Liver (tissue), 8 donors: ENCODE measurements at regions not wholly inside any gene's neighbourhood (a gene's known extent, or its start where the extent isn't known, plus 50 kb on each side); places are given as distances from the start of the nearest gene placed in this dataset.

Source experiments
- DNase-seq: peaks from one replicate; pipeline ENCODE4 v3.0.0-alpha.2; 2017; ENCODE audit warnings: low spot score
- H3K27ac ChIP-seq, 2 donors: one replicate each; pipeline ENCODE4 v1.7.0; 2013; ENCODE audit warnings: inconsistent platforms in 2 of 2, low read length in 2 of 2, control low read depth in 1 of 2, low read depth in 1 of 2, mild to moderate bottlenecking in 1 of 2
- H3K27me3 ChIP-seq, 4 donors: one replicate each; pipeline versions ENCODE4 v1.6.1 to v1.7.0; 2013; ENCODE audit warnings: low read length in 3 of 4, inconsistent platforms in 1 of 4, mild to moderate bottlenecking in 1 of 4, moderate library complexity in 1 of 4; ENCODE audit not compliant: control insufficient read depth in 4 of 4, insufficient read depth in 4 of 4
- H3K36me3 ChIP-seq, 4 donors: one replicate each; pipeline versions ENCODE4 v1.6.1 to v1.7.0; 2013; ENCODE audit warnings: low read length in 3 of 4, mild to moderate bottlenecking in 3 of 4, low read depth in 1 of 4, moderate library complexity in 1 of 4; ENCODE audit not compliant: control insufficient read depth in 4 of 4, insufficient read depth in 3 of 4
- H3K4me1 ChIP-seq, 4 donors: one replicate each; pipeline versions ENCODE4 v1.6.1 to v1.7.0; 2013; ENCODE audit warnings: low read length in 3 of 4, mild to moderate bottlenecking in 3 of 4, moderate library complexity in 1 of 4; ENCODE audit not compliant: control insufficient read depth in 4 of 4, insufficient read depth in 4 of 4
- H3K4me3 ChIP-seq, 3 donors: one replicate each; pipeline versions ENCODE4 v1.6.1 to v1.7.0; 2013; ENCODE audit warnings: low read length in 3 of 3, control low read depth in 1 of 3, low read depth in 1 of 3, mild to moderate bottlenecking in 1 of 3
- H3K9ac ChIP-seq, 2 donors: one replicate each; pipeline ENCODE4 v1.7.0; 2013; ENCODE audit warnings: low read length in 2 of 2, mild to moderate bottlenecking in 2 of 2, moderate library complexity in 2 of 2, control low read depth in 1 of 2, low read depth in 1 of 2
- H3K9me3 ChIP-seq, 4 donors: one replicate each; pipeline versions ENCODE4 v1.6.1 to v1.7.0; 2013; ENCODE audit warnings: low read length in 3 of 4; ENCODE audit not compliant: control insufficient read depth in 4 of 4
- ATF3 ChIP-seq: IDR thresholded peaks from 2 replicates; pipeline ENCODE4 v1.6.1; 2016; ENCODE audit warnings: antibody characterized with exemption
- CTCF ChIP-seq: fragments of 150-350 bp; IDR thresholded peaks from 2 replicates; pipeline ENCODE4 v1.5.1; 2017; ENCODE audit warnings: improper control_type of control experiment, low read depth, low read length; ENCODE audit not compliant: missing input control
- EGR1 ChIP-seq, 2 donors: IDR thresholded peaks; 2 replicates each; pipeline ENCODE4 v1.6.1; 2016 to 2018; ENCODE audit warnings: antibody characterized with exemption in 2 of 2, low read depth in 2 of 2
- FOXA1 ChIP-seq: IDR thresholded peaks from 2 replicates; pipeline ENCODE4 v1.6.1; 2016; ENCODE audit warnings: antibody characterized with exemption
- FOXA2 ChIP-seq: IDR thresholded peaks from 2 replicates; pipeline ENCODE4 v1.6.1; 2016; ENCODE audit warnings: antibody characterized with exemption
- GABPA ChIP-seq, 2 donors: IDR thresholded peaks in 1 of 2; conservative IDR thresholded peaks in 1 of 2; 2 replicates each; pipeline ENCODE4 v1.6.1; 2016; ENCODE audit warnings: antibody characterized with exemption in 2 of 2, mild to moderate bottlenecking in 1 of 2, moderate library complexity in 1 of 2
- HNF4A ChIP-seq, 2 donors: conservative IDR thresholded peaks; 2 replicates each; pipeline ENCODE4 v1.6.1; 2016; ENCODE audit warnings: antibody characterized with exemption in 2 of 2, mild to moderate bottlenecking in 2 of 2
- HNF4G ChIP-seq: IDR thresholded peaks from 2 replicates; pipeline ENCODE4 v1.6.1; 2016; ENCODE audit warnings: antibody characterized with exemption
- JUND ChIP-seq, 2 donors: IDR thresholded peaks; 2 replicates each; pipeline ENCODE4 v1.6.1; 2016; ENCODE audit warnings: antibody characterized with exemption in 2 of 2
- MAX ChIP-seq: IDR thresholded peaks from 2 replicates; pipeline ENCODE4 v1.6.1; 2016; ENCODE audit warnings: antibody characterized with exemption
- NR2F2 ChIP-seq: IDR thresholded peaks from 2 replicates; pipeline ENCODE4 v1.6.1; 2016; ENCODE audit warnings: antibody characterized with exemption
- RAD21 ChIP-seq, 2 donors: IDR thresholded peaks; 2 replicates each; pipeline ENCODE4 v1.6.1; 2016; ENCODE audit warnings: antibody characterized with exemption in 2 of 2, mild to moderate bottlenecking in 2 of 2
- REST ChIP-seq: IDR thresholded peaks from 2 replicates; pipeline ENCODE4 v1.6.1; 2016; ENCODE audit warnings: antibody characterized with exemption, mild to moderate bottlenecking
- RXRA ChIP-seq, 2 donors: IDR thresholded peaks; 2 replicates each; pipeline ENCODE4 v1.6.1; 2017 to 2018; ENCODE audit warnings: antibody characterized with exemption in 2 of 2, mild to moderate bottlenecking in 1 of 2
- SP1 ChIP-seq: IDR thresholded peaks from 2 replicates; pipeline ENCODE4 v1.6.1; 2018; ENCODE audit warnings: antibody characterized with exemption, mild to moderate bottlenecking
- TAF1 ChIP-seq: conservative IDR thresholded peaks from 2 replicates; pipeline ENCODE4 v1.6.1; 2016; ENCODE audit warnings: antibody characterized with exemption, mild to moderate bottlenecking
- YY1 ChIP-seq: IDR thresholded peaks from 2 replicates; pipeline ENCODE4 v1.6.1; 2016; ENCODE audit warnings: antibody characterized with exemption, mild to moderate bottlenecking
- ZBTB33 ChIP-seq: IDR thresholded peaks from 2 replicates; pipeline ENCODE4 v1.6.1; 2016; ENCODE audit warnings: antibody characterized with exemption
- WGBS: extraction: QIAGEN DNeasy Blood & Tissue Kit; methylation state at CpG from one replicate; pipeline ENCODE4 v1.1.7; 2013; 5-methylcytosine and 5-hydroxymethylcytosine counted together
- donor health status: healthy.
- donor health status: healthy.
- donor health status: healthy.
- donor health status: healthy.
- donor health status: healthy.

GRCh38 chr12:107248187-107248586 lies 154.8 kb upstream of the CRY1 start:
- no peak overlapping the region for H3K4me3 ChIP-seq
- no peaks in the 10 kb centered on the region for H3K27me3 ChIP-seq
- no peak overlapping the region for H3K27ac ChIP-seq
- H3K9ac ChIP-seq = no peak overlapping the region
- no peaks in the 10 kb centered on the region for H3K36me3 ChIP-seq
- no peak for DNase-seq
- H3K4me1 ChIP-seq = no peaks in the 10 kb centered on the region
- no peak for TF ChIP-seq RXRA (IDR thresholded peaks at IDR 0.05)
- no peak for TF ChIP-seq SP1
- no peak for TF ChIP-seq NR2F2
- TF ChIP-seq ATF3 = no peak
- TF ChIP-seq ZBTB33 = no peak
- H3K9me3 ChIP-seq = no peaks in the 10 kb centered on the region

GRCh38 chr12:107251288-107251687 lies 157.9 kb upstream of the CRY1 start:
- 71% methylated on average over 6 of the region's 6 CpGs for WGBS
- no peak overlapping the region for H3K4me3 ChIP-seq
- no peak overlapping the region for H3K9ac ChIP-seq
- no peak for DNase-seq
- no peak overlapping the region for H3K27ac ChIP-seq
- no peaks in the 10 kb centered on the region for H3K9me3 ChIP-seq
- H3K27me3 ChIP-seq = peaks cover 0 to 3% (median 0%) of the 10 kb centered on the region in 4 donors
- no peaks in the 10 kb centered on the region for H3K4me1 ChIP-seq
- no peaks in the 10 kb centered on the region for H3K36me3 ChIP-seq
- TF ChIP-seq ZBTB33 (no peak), FOXA2 (no peak), ATF3 (no peak), GABPA (IDR thresholded peaks at IDR 0.05 in 1 of 2, conservative IDR thresholded peaks at IDR 0.05 in 1 of 2) (no peak), YY1 (no peak), MAX (no peak), HNF4G (no peak), NR2F2 (no peak), HNF4A (conservative IDR thresholded peaks at IDR 0.05) (no peak), FOXA1 (no peak), RAD21 (IDR thresholded peaks at IDR 0.05) (no peak), CTCF (no peak), SP1 (no peak), RXRA (IDR thresholded peaks at IDR 0.05) (no peak), EGR1 (IDR thresholded peaks at IDR 0.05; ENCODE audit: low read depth in 2 of 2) (no peak), JUND (IDR thresholded peaks at IDR 0.05) (no peak), TAF1 (no peak), REST (no peak)
